Inflammatory macrophage treated with lipopolysaccharide for 1 hour (primary cell): ENCODE measurements at regions not wholly inside any gene's neighbourhood (a gene's known extent, or its start where the extent isn't known, plus 50 kb on each side); places are given as distances from the start of the nearest gene placed in this dataset.

Experiments
- DNase-seq, 2 donors: peaks; one replicate each; pipeline ENCODE4 v3.0.0-alpha.2; 2020 to 2022

DNA sequence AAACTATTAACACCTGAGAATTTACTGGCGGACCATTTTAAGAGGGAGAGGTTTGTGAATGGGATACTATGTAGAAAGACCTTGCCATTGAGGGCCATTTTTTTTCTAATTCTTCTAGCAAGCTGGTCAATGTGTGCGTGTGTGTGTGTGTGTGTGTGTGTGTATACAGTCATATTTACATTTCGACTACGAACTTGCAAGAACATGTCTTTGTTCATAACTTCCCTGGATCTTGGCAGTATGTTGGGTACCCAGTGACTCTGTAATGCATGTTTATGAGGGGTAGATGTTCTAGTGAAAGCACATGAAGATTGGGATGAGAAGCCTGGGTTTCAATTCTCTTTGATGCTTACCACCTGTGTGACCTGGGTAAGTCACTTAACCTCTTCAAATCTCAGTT lies 133.6 kb downstream of the UBE2E3 start:
- DNase-seq: no peak

DNA sequence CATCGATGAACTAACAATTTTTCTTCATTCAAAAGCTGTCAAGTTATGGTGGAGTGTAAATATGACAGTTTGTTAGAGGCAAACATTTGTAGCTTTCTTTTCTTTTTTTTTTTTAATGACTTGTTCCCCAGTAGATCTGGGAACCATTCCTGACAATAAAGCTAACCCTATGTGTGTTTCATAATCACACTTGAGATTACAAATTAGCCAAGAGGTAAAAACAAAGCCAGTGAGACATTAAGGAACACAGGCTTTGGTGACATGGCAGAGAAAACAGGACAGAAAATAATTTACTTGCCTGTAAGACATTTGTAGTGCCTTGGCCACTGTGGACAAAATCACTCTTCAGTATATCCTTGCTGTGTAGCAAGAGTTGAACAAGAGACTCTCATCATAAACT lies 135.9 kb downstream of the UBE2E3 start:
- DNase-seq: no peak

DNA sequence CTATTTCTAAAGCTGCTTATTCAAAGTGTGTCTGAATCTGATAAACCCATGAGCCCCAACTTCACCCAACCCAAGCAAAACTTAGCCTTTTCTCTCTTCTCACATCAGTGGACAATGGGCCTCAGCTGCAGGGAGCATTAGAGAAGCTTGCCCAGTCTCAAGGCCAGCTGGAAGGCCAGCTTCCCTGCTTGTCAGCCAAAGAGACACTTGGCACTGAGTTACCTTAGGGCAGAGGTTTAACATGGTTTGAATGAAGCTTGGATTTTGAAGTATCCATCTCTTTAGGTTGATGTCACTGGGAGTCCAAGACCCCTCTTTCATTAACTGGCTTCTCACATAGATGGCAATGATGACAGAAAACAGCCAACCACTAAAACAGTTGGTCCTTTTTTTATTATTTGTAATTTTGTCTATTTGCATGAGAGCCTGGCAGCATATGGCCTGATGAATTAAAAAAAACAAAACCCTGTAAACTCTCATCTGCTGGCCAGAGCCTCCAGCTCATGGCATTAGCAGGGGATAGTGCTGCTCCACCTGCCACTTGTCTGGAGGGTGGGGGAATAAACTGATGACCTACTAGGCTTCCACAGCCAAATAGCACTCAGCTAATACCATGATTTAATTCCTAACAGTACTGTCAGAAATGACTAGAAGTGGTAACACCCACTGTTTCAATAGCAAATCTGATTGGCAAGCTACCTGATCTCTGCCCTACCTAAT lies 137.0 kb downstream of the UBE2E3 start:
- no peak for DNase-seq

DNA sequence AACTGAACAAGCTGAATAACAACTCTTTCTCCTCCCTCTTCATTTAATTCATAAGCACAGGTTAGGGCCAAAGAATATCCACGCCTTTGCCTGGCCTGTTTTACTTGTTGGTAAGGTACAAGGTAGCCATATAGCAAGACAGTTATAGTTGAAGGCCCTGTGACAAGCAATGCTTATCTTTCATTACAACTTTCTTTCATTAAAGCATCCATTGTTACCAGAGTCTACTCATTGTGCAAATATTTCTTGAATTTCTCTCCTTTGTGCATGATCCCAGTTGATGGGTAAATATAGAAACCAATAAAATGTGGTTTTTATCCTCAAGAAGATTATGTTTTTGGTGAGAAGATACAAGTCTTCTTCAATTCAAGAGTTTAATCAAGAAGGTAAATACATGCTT lies 140.2 kb downstream of the UBE2E3 start:
- no peak for DNase-seq

DNA sequence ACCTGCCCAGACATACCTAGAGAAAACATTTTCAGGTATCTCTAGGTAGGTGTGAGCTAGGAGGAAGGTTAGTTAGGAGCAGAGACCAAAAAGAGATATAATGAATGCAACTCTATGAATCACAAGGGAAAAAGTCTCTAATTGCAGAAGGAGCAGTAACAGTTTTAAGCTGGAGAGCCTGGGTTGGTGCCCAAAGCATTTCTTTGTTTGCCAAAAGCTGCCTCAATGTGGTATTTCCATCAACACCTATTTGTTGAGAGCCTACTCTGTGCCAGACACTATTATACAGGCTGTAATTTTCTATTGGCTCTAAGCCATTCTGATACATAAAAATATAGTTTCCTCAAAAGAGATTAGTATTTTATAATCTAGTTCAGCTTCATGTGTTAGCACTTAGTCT lies 141.6 kb downstream of the UBE2E3 start:
- DNase-seq: no peak

DNA sequence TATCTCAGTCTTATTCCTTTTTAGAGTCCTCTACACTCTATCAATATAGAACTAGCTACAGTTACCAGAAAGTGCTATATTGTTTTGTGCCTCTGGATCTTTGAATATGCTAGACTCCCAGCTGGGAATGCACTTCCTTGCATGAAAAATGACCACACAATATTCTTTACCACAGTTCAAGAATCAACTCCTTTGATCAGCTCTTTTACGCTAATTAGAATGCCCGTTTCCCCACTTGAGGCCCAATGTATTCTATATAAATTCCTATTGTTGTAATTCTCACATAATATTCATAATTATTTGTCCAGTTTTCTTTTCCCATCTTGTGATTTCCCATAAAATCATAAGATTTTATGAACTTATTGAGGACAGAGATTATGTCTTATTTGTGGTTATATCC lies 142.2 kb downstream of the UBE2E3 start:
- no peak for DNase-seq

DNA sequence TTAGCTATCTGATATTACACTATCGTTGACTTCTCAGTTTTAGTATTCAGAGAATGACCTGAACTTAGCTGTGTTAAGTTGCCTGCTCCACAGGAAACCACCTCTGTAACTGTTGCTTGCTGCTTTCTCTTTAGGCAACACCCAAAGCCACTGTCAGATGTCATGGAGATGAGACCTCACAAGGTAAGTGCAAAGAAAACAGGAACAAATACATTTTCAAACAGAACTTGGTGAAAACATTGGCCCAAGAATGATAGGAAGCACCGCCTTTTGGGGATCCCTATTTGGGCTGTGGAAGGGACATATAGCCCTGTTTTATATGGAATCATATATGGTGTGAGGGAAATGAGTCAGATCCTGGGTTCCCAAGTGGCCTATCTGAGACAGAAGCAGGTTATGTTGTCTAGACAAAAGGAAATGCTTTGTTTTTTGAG lies 143.4 kb downstream of the UBE2E3 start:
- no peak for DNase-seq

DNA sequence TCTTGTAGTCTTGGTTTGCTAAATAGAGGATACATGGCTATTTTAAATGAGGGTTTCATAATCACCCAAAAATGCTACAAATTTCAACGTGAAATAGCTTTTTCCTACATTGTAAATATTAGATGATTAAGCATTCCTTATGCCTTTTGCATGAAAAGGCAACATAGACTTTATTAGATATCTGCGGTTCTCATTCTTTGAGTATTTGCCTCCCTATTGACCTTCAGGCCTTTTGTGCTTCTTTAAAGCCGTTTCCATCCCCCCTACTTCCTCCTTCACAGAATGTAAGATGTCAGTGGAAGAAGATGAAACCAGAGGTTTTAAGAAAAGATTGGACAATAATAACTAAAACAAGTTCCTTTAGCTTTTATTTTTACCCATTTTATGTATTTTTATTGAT lies 144.1 kb downstream of the UBE2E3 start:
- no peak for DNase-seq

DNA sequence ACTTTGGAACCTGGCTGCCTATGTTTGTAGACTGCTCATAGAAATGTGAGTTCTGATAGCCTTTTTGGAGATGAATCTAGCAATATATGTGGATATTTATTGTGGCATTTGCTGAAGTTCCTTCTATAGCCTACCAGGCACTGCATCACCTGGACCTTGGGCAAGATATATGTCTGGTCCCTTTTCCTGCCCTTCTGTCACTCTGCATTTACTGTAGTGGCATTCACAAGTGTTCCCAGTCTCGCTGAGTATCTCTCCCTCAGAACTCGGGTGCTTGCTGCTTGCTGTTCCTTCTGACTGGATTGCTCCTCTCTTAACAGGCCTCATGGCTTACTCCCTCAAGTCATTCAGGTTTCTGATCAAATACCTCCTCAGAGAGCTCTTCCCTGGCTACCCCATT lies 145.0 kb downstream of the UBE2E3 start:
- no peak for DNase-seq

DNA sequence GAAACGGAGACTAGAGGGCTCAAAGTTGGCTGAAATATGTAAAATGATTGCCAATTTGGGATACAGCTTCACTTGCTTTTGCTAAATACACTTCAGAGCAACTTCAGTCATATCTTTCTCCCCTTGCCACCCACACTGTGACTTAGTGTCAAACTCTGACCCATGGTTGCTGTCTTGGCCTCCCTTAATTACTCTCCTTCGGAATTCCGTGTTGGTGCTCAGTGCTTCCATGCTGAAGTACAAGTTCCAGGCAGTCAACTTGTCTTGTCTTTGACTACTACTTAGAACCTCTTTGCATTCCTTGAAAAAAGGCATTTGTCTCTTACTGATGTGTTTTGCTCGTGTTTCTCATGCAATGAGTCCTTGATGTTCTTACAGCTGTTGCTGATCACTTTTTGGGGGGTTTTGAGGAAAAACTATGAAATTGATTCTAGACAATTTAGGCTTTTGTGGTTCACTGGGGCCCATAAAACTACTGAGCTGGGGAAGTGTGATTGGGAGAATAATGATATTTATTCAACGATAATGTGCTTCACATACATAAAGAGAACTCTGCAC lies 146.0 kb downstream of the UBE2E3 start:
- no peak for DNase-seq

DNA sequence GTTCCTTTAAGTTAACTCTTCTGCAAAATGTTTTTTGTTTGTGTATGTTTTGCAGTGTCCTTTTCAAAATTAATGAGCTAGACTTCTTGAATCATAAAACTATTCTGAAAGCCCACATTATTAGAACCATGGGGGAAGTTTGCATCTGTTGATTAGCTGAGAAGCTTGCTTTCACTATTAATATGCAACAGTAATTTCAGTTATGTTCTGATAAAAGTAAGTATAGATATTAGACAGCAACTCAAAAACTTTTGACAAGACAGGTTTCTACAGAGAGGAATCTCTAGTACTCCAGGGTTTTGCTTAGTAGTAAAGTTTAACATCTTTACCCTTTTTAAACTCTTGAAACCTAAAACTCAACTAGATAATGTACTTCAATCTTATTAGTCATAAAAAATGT lies 147.8 kb downstream of the UBE2E3 start:
- DNase-seq: no peak

DNA sequence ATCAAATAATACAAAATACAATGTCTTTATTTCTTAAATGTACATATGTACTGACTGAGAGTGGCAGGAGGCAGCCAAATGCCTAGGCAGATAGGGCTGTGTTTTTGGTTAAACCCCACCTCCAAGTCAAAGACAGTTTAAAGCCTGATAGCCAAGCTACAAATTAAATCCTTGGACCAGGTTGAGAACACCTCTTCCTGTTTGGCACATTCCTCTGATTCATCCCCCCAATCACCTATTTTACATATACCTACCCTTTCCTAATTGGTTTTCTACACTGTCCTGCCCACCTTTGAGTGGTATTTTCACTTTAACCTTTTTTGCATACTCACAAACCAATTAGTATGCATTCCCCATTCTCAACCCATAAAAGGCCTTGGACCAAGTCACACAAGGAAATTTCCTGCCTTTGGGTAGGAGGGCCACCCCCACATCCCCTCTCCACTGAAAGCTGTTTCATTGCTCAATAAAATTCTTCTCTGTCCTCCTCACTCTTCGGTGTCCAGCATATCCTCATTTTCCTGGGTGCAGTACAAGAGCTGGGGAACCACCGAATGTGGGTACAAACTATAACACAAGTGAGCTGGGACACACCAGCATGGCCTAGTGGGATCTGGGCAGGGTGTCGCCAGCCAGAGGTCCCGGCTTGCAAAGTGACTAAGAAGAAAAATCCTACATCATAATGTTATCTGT lies 149.1 kb downstream of the UBE2E3 start:
- no peak for DNase-seq

DNA sequence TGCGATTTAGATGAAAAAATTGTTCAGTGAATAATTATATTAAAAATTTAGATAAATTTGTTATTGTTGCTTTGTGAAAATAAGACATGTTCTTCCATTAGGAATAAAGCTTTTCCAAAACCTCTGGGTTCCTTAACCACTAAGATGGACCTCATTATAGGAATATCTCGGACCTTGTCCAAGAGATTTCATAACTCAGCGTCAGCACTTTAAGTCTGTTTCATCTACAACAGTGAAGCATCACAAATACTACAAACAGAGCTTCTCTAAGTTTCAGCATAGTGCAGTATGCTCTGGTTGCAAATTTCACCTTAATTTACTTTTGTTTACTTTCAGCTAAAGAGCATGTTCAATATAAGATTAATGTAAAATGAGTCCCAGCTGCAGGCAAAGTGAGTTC lies 150.3 kb downstream of the UBE2E3 start:
- no peak for DNase-seq

DNA sequence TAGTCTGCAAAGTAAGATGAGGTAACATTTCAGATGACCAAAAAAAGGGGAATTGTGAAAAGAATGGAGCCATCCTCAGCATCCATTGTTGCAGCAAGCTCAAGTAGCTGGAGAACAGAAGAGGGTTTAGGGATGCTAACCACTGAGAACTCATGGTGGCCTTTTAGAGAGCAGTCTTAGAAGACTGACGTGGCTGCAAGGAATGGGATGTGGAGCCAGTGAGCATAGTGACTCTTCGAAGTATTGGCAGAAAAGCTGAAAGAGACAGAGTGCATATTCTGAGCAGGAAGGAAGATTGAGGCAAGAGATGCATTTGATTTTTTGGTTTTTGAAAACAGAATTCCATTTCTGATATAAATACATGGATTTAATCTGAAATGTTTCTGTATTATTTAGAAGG lies 151.2 kb downstream of the UBE2E3 start:
- no peak for DNase-seq

DNA sequence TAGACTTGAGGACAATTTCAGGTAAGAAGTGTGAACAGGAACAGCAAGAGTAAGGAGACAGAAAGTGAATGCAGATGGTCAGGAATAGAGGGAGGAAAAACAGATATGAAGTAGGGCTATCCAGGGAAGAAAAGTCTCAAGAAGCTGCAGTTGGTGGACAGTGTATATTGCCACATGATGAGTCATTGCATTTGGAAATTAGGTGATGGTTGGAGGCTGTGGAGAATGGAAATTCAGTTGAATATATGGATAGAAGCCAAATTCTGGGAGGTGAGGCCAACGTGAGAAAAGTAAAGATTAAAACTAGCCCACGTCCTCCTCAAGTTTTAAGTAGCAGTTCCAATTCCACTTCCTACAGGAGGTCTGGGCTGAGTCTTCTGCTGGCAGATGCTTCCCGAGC lies 158.4 kb downstream of the UBE2E3 start:
- DNase-seq: peak; percentile 15 to 25

DNA sequence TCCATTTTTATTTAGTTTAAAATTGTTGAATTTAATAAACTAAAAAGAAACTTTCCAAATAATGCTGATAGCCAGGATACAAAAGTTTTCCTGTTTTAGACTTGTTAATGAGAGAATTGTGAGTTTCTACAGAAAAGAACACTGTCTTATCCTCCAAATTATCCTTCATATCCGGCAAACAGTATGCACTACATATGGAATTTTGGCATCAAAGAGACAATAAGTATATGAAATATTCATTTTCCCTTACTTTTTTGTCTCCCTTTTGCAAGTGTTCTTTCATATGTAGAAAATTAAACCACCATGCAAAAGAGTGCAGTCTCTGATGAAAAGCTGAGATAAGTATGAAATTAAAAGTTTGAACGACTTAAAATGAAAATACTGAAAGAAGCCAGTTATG lies 159.4 kb downstream of the UBE2E3 start:
- DNase-seq: no peak

DNA sequence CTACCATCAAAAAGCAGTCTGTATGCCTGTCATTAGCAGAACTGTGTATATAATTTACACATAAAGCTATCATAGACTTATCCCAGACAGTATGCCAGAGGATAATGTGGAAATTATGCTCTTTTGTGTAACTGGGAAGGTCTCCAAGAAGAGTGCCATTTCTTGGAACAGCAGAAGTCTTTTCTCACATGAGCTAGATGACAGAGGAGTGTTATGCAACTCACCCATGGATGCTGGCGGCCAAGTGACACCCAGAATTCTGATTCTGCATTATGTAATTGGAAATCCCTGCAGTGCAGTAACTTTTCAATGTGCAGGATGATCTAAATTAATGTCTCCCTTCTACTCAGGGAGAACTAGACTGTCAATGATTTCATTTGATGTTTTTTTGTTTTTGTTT lies 160.0 kb downstream of the UBE2E3 start:
- peak; percentile 83 for DNase-seq

DNA sequence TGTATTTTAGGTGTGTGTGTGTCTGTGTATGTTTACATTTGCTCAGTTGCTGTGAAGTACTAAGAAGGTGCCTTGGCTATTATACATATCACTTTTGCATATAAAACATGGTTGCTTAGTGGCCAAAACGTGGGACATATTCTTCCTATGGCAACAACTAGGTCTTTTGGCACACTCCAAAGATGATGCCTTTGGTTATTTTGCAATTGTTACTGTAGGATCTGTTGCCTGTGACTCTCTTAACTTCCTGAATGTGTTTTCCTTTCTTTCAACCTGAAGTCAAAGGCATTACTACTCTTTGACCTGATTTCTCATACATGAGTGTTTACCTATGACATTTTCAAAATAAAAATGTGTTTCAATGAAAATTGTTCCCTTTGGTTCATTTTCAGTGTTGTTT lies 160.5 kb downstream of the UBE2E3 start:
- DNase-seq: peak; percentile 24 to 54

DNA sequence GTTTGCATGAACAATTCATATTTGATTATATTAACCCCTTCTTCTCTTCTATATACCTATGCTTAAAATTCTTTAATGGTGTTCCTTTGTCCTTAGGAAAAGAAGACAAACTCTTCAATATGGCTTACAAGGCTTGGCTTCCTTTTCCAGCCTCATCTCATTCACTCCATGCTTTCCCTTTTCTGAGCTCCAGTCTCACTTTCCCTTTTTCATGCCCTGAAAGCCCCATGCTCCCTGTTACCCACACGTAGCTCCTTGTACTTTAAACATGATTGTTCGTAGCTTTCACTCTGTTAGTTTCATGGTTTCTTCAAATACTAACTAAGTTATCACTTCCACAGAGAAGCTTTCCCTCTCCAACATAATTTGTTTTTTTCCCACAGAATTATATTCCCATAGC lies 161.3 kb downstream of the UBE2E3 start:
- DNase-seq: no peak

DNA sequence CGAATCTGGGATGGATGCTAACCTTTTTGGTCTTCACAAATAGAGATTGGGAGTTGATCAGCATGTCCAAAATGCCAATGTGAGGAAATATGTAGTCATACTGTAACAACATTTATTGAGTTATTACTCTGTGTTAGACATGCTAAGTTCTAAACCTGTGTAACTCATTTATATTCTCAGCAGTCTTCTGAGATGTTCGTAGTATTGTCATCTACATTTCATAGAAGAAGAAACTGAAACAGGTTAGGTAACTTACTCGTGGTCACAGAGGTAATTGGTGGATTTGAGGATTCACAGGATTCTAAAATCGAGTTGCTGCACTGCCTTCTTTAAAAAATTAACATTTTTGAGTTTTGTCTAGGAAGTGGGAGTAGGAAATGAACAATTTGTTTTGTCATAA lies 162.1 kb downstream of the UBE2E3 start:
- DNase-seq: no peak

DNA sequence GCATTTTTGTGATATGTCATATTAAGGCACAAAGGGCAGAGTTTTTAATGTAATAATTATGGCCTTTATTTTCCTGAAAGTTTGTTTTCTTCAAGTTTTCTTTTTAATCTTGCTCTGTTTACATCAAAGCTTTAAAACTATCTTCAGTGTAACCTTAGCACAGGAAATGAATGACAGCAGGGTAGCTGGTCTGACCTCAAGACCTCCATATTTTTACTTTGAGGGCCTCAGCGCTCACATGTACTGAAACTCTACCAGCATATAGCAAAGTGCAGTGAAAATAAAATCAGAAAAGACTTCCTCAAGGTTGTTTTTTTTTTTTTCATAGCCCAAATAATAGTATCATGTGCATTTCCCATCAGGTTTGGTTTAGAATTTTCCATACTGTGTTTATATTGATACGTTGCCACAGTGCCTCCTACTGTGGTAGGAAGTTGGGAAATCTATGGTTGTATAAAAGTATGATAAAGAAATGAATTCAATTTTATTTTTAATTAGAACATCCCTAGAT lies 163.4 kb downstream of the UBE2E3 start:
- no peak for DNase-seq

DNA sequence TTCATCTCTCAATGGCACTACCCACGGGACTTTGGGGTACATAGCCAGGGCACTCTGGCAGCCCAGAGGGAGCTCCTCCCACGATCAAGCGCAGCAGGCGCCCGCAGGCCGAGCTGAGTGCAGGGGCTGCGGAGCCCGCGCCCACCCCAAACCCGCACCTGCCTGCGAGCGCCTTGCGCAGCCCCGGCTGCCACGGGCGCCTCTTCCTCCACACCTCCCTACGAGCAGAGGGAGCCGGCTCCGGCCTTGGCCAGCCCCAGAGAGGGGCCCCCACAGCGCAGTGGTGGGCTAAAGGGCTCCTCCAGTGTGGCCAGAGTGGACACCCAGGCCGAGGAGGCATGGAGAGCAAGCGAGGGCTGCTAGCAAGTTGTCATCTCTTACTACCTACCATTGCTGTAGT lies 165.2 kb downstream of the UBE2E3 start:
- DNase-seq: no peak

DNA sequence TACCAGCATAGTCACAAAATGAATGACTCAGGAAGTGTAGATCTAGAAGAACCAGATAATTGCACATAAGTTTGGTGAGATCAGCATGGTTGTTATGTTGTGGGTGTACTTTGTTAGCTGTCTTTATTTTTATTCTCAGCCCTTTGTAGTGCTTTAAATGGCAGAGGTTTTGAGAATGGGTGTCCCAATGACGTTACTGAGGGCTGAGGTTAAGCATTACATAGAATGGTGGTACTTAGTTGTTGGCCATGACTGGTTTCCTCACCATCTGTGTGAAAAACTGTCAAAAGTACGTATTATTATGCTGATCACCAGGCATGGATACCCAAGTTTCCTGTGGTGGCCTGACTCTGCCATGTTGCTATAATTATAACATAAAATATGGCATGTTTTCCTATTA lies 165.8 kb downstream of the UBE2E3 start:
- DNase-seq: no peak

DNA sequence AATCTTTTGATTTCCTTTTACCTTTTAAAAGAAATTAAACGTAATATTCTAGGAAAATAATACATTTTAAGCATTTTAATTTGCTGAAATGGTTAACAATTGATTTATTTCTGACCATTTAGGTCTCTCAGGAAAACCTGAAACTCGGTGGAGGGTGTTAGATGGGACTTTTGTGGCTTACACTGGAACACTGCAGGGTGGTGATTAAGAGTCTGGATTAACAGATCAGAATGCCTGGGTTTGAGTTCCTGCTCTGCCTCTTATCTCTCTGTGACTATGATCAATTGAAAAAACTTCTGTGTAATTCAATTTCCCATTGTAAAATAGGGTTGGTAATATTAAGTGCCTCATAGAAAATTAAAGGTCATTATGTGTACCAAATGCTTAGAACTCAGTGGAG lies 168.7 kb downstream of the UBE2E3 start:
- DNase-seq: no peak
